HFFc6 (cell line): ENCODE measurements at regions not wholly inside any gene's neighbourhood (a gene's known extent, or its start where the extent isn't known, plus 50 kb on each side); places are given as distances from the start of the nearest gene placed in this dataset.

Experiments
- DNase-seq: peaks from one replicate; pipeline ENCODE4 v3.0.0-alpha.2; 2018
- H3K27ac Mint-ChIP-seq: 2 replicates; pipeline ENCODE4 v1.8.0; 2020; ENCODE audit warnings: mild to moderate bottlenecking, mixed read lengths
- H3K27me3 Mint-ChIP-seq: 2 replicates; pipeline ENCODE4 v1.8.0; 2021; ENCODE audit warnings: mild to moderate bottlenecking, moderate library complexity, mixed read lengths; ENCODE audit not compliant: insufficient read depth
- H3K36me3 Mint-ChIP-seq: 2 replicates; pipeline ENCODE4 v1.8.0; 2021; ENCODE audit warnings: low read depth, mixed read lengths
- H3K4me1 Mint-ChIP-seq: 2 replicates; pipeline ENCODE4 v1.8.0; 2020; ENCODE audit warnings: low read depth, mixed read lengths
- H3K4me3 Mint-ChIP-seq: 2 replicates; pipeline ENCODE4 v1.8.0; 2020; ENCODE audit warnings: mild to moderate bottlenecking, moderate library complexity, mixed read lengths
- H3K9me3 Mint-ChIP-seq: 2 replicates; pipeline ENCODE4 v1.8.0; 2020; ENCODE audit warnings: mild to moderate bottlenecking, mixed read lengths
- CTCF ChIP-seq: fragments of 200-600 bp; sonication (generic); IDR thresholded peaks from 2 replicates; pipeline ENCODE4 v1.5.0; 2021; ENCODE audit warnings: antibody characterized with exemption, mild to moderate bottlenecking

- DNase-seq = no peak
- no peak overlapping the region for H3K4me3 Mint-ChIP-seq
- 0 out of 2 replicates have a peak, but pooled peaks cover 3% of the 10 kb centered on the region for H3K36me3 Mint-ChIP-seq
- peaks cover 68% of the 10 kb centered on the region for H3K9me3 Mint-ChIP-seq
- H3K27me3 Mint-ChIP-seq = no peaks in the 10 kb centered on the region
- H3K27ac Mint-ChIP-seq = no peak overlapping the region
- TF ChIP-seq CTCF = no peak
- H3K4me1 Mint-ChIP-seq = no peaks in the 10 kb centered on the region
Measured at GRCh38 chr2:5791371-5791770, 99.2 kb downstream of the SOX11 start.

- H3K36me3 Mint-ChIP-seq = 0 out of 2 replicates have a peak, but pooled peaks cover 3% of the 10 kb centered on the region
- DNase-seq = no peak
- H3K27me3 Mint-ChIP-seq = no peaks in the 10 kb centered on the region
- no peak overlapping the region for H3K27ac Mint-ChIP-seq
- no peak overlapping the region for H3K4me3 Mint-ChIP-seq
- H3K4me1 Mint-ChIP-seq = no peaks in the 10 kb centered on the region
- peaks cover 74% of the 10 kb centered on the region for H3K9me3 Mint-ChIP-seq
- no peak for TF ChIP-seq CTCF
Measured at GRCh38 chr2:5794012-5794411, 101.8 kb downstream of the SOX11 start.

- no peaks in the 10 kb centered on the region for H3K4me1 Mint-ChIP-seq
- no peaks in the 10 kb centered on the region for H3K27me3 Mint-ChIP-seq
Measured at GRCh38 chr2:5798084-5798483, 105.9 kb downstream of the SOX11 start.

GRCh38 chr2:5799348-5799747 is 107.2 kb downstream of the SOX11 start:
- no peaks in the 10 kb centered on the region for H3K4me1 Mint-ChIP-seq
- H3K27me3 Mint-ChIP-seq = no peaks in the 10 kb centered on the region
- H3K36me3 Mint-ChIP-seq = peaks cover 3% of the 10 kb centered on the region; the same call in 1 of the 2 replicates
- H3K4me3 Mint-ChIP-seq = no peak overlapping the region
- H3K9me3 Mint-ChIP-seq = peaks cover 78% of the 10 kb centered on the region
- TF ChIP-seq CTCF = no peak
- no peak overlapping the region for H3K27ac Mint-ChIP-seq
- no peak for DNase-seq

More at GRCh38 chr2:5798084-5798483, 105.9 kb downstream of the SOX11 start:
- Mint-ChIP-seq H3K27ac (no peak overlapping the region), H3K36me3 (no peaks in the 10 kb centered on the region), H3K9me3 (peaks cover 79% of the 10 kb centered on the region), H3K4me3 (no peak overlapping the region)
- no peak for TF ChIP-seq CTCF
- DNase-seq = no peak

- Mint-ChIP-seq H3K36me3 (peaks cover 4% of the 10 kb centered on the region; the same call in 1 of the 2 replicates), H3K4me1 (no peaks in the 10 kb centered on the region), H3K27ac (no peak overlapping the region), H3K9me3 (peaks cover 64% of the 10 kb centered on the region), H3K27me3 (no peaks in the 10 kb centered on the region; the same call in 1 of the 2 replicates), H3K4me3 (no peak overlapping the region)
- DNase-seq = no peak
- TF ChIP-seq CTCF = no peak
Measured at GRCh38 chr2:5803547-5803946, 111.4 kb downstream of the SOX11 start.
